Pancreas (tissue), 10 donors: ENCODE measurements at regions not wholly inside any gene's neighbourhood (a gene's known extent, or its start where the extent isn't known, plus 50 kb on each side); places are given as distances from the start of the nearest gene placed in this dataset.

ENCODE experiments used
- ATAC-seq, 4 donors: fragments of 200-7000 bp; cut with Tn5 transposase; one replicate each; pipeline versions ENCODE4 v1.8.0 to v1.9.1; 2020; ENCODE audit warnings: mild to moderate bottlenecking in 4 of 4, moderate library complexity in 4 of 4
- DNase-seq, 6 donors: peaks; one replicate each; pipeline ENCODE4 v3.0.0-alpha.2; 2020
- FAIRE-seq: peaks from 2 replicates; lab custom pipeline; 2012; peaks lifted over from hg19 to GRCh38; lab: Jason Lieb, UNC
- H3K27ac ChIP-seq, 4 donors: fragments of 200-600 bp; sonication (generic); 1 replicate in 3 of 4; 2 replicates in 1 of 4; pipeline versions ENCODE4 v1.5.0 to v1.8.0; 2020
- H3K27me3 ChIP-seq, 4 donors: fragments of 200-600 bp; one replicate each; pipeline ENCODE4 v1.8.0; 2021
- H3K36me3 ChIP-seq, 3 donors: fragments of 200-600 bp; sonication (generic) in 1 of 3; one replicate each; pipeline versions ENCODE4 v1.5.0 to v1.8.0; 2020 to 2021
- H3K4me1 ChIP-seq, 3 donors: fragments of 200-600 bp; one replicate each; pipeline ENCODE4 v1.8.0; 2021
- H3K4me3 ChIP-seq, 4 donors: fragments of 200-600 bp; sonication (generic) in 2 of 4; one replicate each; pipeline versions ENCODE4 v1.5.0 to v1.8.0; 2020 to 2021
- H3K9me3 ChIP-seq, 4 donors: fragments of 200-600 bp; one replicate each; pipeline ENCODE4 v1.8.0; 2021
- CTCF ChIP-seq, 4 donors: fragments of 200-600 bp; sonication (generic) in 3 of 4; IDR thresholded peaks; one replicate each; pipeline versions ENCODE4 v1.5.0 to v1.8.0; 2021; ENCODE audit warnings: antibody characterized with exemption in 4 of 4
- WGBS, 2 donors: extraction: QIAGEN DNeasy Blood & Tissue Kit; methylation state at CpG; one replicate each; pipeline ENCODE4 v1.1.7; 2013; 5-methylcytosine and 5-hydroxymethylcytosine counted together
- intact Hi-C, 3 donors: fragments of 100-400 bp; cut with DNase I; formaldehyde crosslinking; loops; one replicate each; pipeline versions ENCODE4 v1.11.1 to v1.14.2; 2022
- donor health status: healthy with polysubstance abuse.
- donor health status: DM: no; HTN: no; CAD: no; lungs with moderate emphysema.
- donor health status: DM: no; HTN: no; CAD: no.
- donor health status: control.
- donor health status: control.
- donor health status: Bipolar disorder and iron deficiency.
- donor health status: DM: yes; HTN: yes; CAD: no.
- donor health status: DM: no; HTN: no; CAD: no.
- donor health status: DM: no; HTN: no; CAD: no.
- donor health status: DM: yes; HTN: yes; CAD: no.

GRCh38 chr17:27069842-27070508 lies 223.9 kb upstream of the WSB1 start:
- no peak for DNase-seq
- H3K27me3 ChIP-seq = peaks cover 0 to 5% (median 0%) of the 10 kb centered on the region in 4 donors
- intact Hi-C loops = no loop called here
- no peak for TF ChIP-seq CTCF (IDR thresholded peaks at IDR 0.05)
- H3K9me3 ChIP-seq = no peaks in the 10 kb centered on the region
- no peaks in the 10 kb centered on the region for H3K4me1 ChIP-seq
- H3K36me3 ChIP-seq = no peaks in the 10 kb centered on the region
- H3K4me3 ChIP-seq = no peak overlapping the region
- no peak for ATAC-seq
- no peak overlapping the region for H3K27ac ChIP-seq
- no peak for FAIRE-seq

- Histone ChIP-seq H3K27me3 (no peaks in the 10 kb centered on the region), H3K27ac (no peak overlapping the region), H3K4me1 (no peaks in the 10 kb centered on the region), H3K9me3 (no peaks in the 10 kb centered on the region), H3K4me3 (no peak overlapping the region), H3K36me3 (no peaks in the 10 kb centered on the region)
- no peak for TF ChIP-seq CTCF (IDR thresholded peaks at IDR 0.05)
- WGBS, 2 donors = 43 to 48% methylated on average over 1 of the region's 1 CpG
- FAIRE-seq (no peak), ATAC-seq (no peak), DNase-seq (no peak)
- intact Hi-C loops = no loop called here
Observed at GRCh38 chr17:27070836-27071235, 223.1 kb upstream of the WSB1 start.

GRCh38 chr17:27072885-27073284 lies 221.0 kb upstream of the WSB1 start:
- FAIRE-seq (no peak), DNase-seq (no peak), ATAC-seq (no peak)
- no peaks in the 10 kb centered on the region for H3K9me3 ChIP-seq
- H3K27me3 ChIP-seq = no peaks in the 10 kb centered on the region
- H3K4me1 ChIP-seq = no peaks in the 10 kb centered on the region
- H3K4me3 ChIP-seq = no peak overlapping the region
- H3K27ac ChIP-seq = no peak overlapping the region
- TF ChIP-seq CTCF (IDR thresholded peaks at IDR 0.05) = no peak
- WGBS, 2 donors = 28 to 36% methylated on average over 3 of the region's 3 CpGs
- intact Hi-C loops = no loop called here
- H3K36me3 ChIP-seq = no peaks in the 10 kb centered on the region

GRCh38 chr17:27076814-27077213 lies 217.1 kb upstream of the WSB1 start:
- Histone ChIP-seq H3K27ac (no peak overlapping the region), H3K4me1 (no peaks in the 10 kb centered on the region), H3K36me3 (no peaks in the 10 kb centered on the region), H3K4me3 (no peak overlapping the region), H3K9me3 (no peaks in the 10 kb centered on the region), H3K27me3 (no peaks in the 10 kb centered on the region)
- no peak for ATAC-seq
- no peak for TF ChIP-seq CTCF (IDR thresholded peaks at IDR 0.05)
- FAIRE-seq = no peak
- no peak for DNase-seq
- intact Hi-C loops = no loop called here

GRCh38 chr17:27078296-27078695 lies 215.6 kb upstream of the WSB1 start:
- FAIRE-seq = no peak

More at GRCh38 chr17:27078296-27078695, 215.6 kb upstream of the WSB1 start:
- no peaks in the 10 kb centered on the region for H3K27me3 ChIP-seq
- H3K4me1 ChIP-seq = no peaks in the 10 kb centered on the region
- H3K9me3 ChIP-seq = no peaks in the 10 kb centered on the region
- ATAC-seq (no peak), DNase-seq (no peak)
- 23 to 31% methylated on average over 2 of the region's 2 CpGs for WGBS, 2 donors
- no peak for TF ChIP-seq CTCF (IDR thresholded peaks at IDR 0.05)
- H3K4me3 ChIP-seq = no peak overlapping the region
- no peak overlapping the region for H3K27ac ChIP-seq
- H3K36me3 ChIP-seq = no peaks in the 10 kb centered on the region
- intact Hi-C loops = no loop called here
